Activated naive CD8-positive, alpha-beta T cell treated with anti-CD3 and anti-CD28 coated beads, Interleukin-2, amount 50 U/mL, for 24 hours (primary cell): ENCODE measurements at regions not wholly inside any gene's neighbourhood (a gene's known extent, or its start where the extent isn't known, plus 50 kb on each side); places are given as distances from the start of the nearest gene placed in this dataset.
A peak's percentile ranks its signal among the peaks of the same experiment; 100 is the strongest.

Experiments used
- ATAC-seq: fragments of 150-1000 bp; cut with Tn5 transposase; one replicate; pipeline ENCODE4 v1.10.0; 2021
- DNase-seq: peaks from one replicate; pipeline ENCODE4 v3.0.0; 2021
- H3K27ac Mint-ChIP-seq: one replicate; pipeline ENCODE4 v1.8.0; 2021; ENCODE audit warnings: mild to moderate bottlenecking, mixed read lengths
- H3K27me3 Mint-ChIP-seq: one replicate; pipeline ENCODE4 v1.8.0; 2021; ENCODE audit warnings: mixed read lengths
- H3K36me3 Mint-ChIP-seq: one replicate; pipeline ENCODE4 v1.8.0; 2021; ENCODE audit warnings: low read depth, mixed read lengths
- H3K4me1 Mint-ChIP-seq: one replicate; pipeline ENCODE4 v1.8.0; 2021; ENCODE audit warnings: mixed read lengths
- H3K4me3 Mint-ChIP-seq: one replicate; pipeline ENCODE4 v1.8.0; 2021; ENCODE audit warnings: mild to moderate bottlenecking, moderate library complexity, mixed read lengths
- H3K9me3 Mint-ChIP-seq: one replicate; pipeline ENCODE4 v1.8.0; 2021; ENCODE audit warnings: mixed read lengths

DNA sequence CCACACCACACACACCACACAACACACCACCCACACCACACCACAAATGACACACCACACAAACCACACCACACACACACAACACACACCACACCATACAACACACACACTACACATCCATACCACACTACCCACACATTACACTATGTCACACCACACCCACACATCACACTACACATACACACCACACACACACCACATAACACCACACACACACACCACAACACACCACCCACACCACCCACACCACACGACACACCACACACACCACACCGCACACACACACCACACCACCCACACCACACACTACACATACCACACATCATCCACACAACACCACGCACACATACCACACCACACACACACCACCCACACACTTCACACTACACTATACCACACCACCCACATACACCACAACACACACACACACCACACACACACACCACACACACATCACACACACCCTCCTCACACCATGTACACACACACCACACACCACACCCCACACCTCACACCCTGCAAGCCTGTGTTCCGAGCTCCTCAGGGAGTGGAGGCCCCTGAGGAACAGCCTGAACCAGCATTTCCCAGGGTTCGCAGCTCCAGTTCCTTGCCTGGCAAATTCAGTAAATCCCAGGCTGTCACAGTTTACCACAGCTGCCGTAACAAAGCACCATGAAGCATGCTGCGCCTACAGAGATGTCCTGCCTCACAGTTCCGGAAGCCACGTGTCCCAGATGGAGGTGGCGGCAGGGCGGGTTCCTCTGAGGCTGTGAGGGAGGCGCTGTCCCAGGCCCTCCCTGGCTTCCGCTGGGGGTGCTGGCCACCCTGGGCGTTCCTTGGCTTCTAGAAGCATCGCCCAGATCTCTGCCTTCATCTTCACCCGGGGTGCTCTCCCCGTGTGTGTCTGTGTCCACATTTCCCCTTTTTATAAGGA lies 69.8 kb upstream of the ATP5PO start:
- H3K4me3 Mint-ChIP-seq: peak overlapping the region; percentile 41
- H3K9me3 Mint-ChIP-seq: peaks cover 6% of the 10 kb centered on the region
- H3K27ac Mint-ChIP-seq: peak overlapping the region; percentile 88
- H3K27me3 Mint-ChIP-seq: peaks cover 2% of the 10 kb centered on the region
- DNase-seq: no peak
- peaks cover 4% of the 10 kb centered on the region for H3K36me3 Mint-ChIP-seq
- peaks cover 39% of the 10 kb centered on the region for H3K4me1 Mint-ChIP-seq
- no peak for ATAC-seq

DNA sequence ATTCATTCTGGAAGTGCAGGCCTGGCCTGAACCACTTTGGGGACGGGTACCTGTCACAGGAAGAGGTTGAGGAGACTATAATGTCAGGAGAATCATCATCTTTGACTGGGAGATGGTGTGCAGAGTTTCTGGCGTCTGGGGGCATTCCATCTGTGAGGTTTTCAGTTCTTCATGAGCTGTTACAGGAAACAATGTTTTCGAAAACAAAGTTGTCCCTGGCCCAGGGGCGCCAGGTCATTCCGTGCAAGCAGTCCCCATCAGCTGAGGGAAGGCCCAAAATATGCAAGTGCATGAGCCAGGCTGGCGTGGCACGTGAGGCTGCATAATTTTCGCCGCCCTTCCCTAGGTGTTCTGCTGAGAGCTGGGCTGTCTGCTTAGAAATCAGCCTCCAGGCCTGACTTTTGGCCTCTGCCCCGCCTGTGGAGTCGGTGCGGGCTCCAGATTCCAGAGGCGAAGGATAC lies 68.4 kb upstream of the ATP5PO start:
- Mint-ChIP-seq H3K4me1 (peaks cover 48% of the 10 kb centered on the region), H3K27ac (peak overlapping the region; percentile 88), H3K9me3 (peaks cover 6% of the 10 kb centered on the region), H3K36me3 (peaks cover 6% of the 10 kb centered on the region), H3K27me3 (peaks cover 2% of the 10 kb centered on the region), H3K4me3 (no peak overlapping the region)
- ATAC-seq: no peak
- DNase-seq: no peak

- Mint-ChIP-seq H3K4me3 (no peak overlapping the region), H3K27me3 (peaks cover 2% of the 10 kb centered on the region), H3K27ac (no peak overlapping the region), H3K9me3 (peaks cover 6% of the 10 kb centered on the region), H3K4me1 (peaks cover 71% of the 10 kb centered on the region), H3K36me3 (peaks cover 7% of the 10 kb centered on the region)
- ATAC-seq (no peak), DNase-seq (no peak)
These were observed 65.9 kb upstream of the ATP5PO start for GRCh38 chr21:33981391-33982101.

DNA sequence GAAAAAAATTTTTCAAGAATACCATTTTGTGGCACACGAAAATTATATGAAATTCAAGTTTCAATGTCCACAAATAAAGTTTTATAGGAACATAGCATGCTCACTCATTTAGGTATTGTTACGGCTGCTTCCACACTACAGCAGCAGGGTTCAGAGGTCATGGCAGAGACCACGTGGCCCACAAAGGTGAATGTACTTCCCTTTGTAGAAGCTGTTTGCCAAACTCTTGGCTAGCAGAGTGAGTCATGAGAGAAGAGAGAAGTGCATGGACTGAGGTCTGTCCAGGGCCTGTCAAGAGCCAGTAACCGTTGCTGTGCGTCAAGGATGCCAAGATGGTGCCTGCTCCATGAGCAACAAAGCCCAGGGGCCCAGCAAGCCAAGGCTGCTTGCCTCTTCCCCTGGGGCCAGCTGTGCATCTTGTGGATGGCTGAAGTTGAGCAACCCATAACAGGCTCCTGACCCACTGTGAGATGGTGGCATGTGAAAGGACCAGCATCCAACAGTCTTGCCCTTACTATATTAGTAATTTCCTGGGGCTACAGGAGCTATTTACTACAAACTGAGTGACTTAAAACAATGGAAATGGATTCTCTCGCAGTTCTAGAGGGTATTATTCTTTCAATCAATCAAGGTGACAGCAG lies 64.8 kb upstream of the ATP5PO start:
- Mint-ChIP-seq H3K4me3 (no peak overlapping the region), H3K4me1 (peaks cover 76% of the 10 kb centered on the region), H3K27ac (no peak overlapping the region), H3K36me3 (peaks cover 7% of the 10 kb centered on the region), H3K27me3 (peaks cover 2% of the 10 kb centered on the region), H3K9me3 (peaks cover 5% of the 10 kb centered on the region)
- ATAC-seq: no peak
- no peak for DNase-seq

DNA sequence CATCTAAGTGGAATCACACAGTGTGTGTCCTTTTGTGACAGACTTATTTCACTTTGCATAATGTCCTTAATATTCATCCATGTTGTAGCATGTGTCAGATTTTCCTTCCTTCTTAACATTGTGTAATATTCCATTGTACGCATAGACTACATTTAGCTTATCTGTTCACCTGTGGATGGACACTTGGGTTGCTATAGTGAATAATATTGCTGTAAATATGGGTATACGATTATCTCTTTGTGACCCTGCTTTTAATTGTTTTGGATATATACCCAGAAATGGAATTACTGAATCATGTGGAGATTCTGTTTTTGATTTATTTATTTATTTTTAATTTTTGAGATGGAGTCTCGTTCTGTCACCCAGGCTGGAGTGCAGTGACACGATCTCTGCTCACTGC lies 63.0 kb upstream of the ATP5PO start:
- ATAC-seq (no peak), DNase-seq (no peak)
- H3K4me1 Mint-ChIP-seq: peaks cover 73% of the 10 kb centered on the region
- no peaks in the 10 kb centered on the region for H3K27me3 Mint-ChIP-seq
- H3K27ac Mint-ChIP-seq: peak overlapping the region; percentile 99
- H3K9me3 Mint-ChIP-seq: no peaks in the 10 kb centered on the region
- no peak overlapping the region for H3K4me3 Mint-ChIP-seq
- H3K36me3 Mint-ChIP-seq: peaks cover 5% of the 10 kb centered on the region

DNA sequence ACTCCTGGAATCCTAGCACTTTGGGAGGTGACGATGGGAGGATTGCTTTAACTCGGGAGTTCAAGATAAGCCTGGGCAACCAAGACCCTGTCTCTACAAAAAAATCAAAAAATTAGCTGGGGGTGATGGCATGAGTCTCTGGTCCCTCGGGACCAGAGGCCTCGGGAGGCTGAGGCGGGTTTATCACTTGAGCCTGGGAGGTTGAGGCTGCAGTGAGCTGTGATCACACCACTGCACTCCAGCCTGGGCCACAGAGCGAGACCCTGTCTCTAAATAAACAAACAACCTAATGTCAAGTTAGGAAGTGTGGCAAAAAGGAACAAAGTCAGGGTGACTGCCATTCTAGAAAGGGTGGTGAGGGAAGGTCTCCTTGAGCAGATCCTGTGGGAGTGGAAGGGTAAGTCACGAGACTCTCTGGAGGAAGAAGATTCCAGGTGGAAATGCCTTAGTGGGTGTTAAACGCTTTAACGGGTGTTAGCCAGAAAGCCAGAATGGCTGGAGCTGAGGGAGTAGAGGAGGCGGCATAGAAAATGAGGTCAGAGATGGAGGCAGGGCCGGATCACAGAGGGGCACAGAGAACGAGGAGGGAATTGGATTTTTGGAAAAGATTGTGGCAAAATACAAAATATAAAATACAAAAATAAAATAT lies 62.2 kb upstream of the ATP5PO start:
- H3K27me3 Mint-ChIP-seq: no peaks in the 10 kb centered on the region
- H3K9me3 Mint-ChIP-seq: no peaks in the 10 kb centered on the region
- H3K27ac Mint-ChIP-seq: peak overlapping the region; percentile 99
- DNase-seq: no peak
- H3K4me3 Mint-ChIP-seq: no peak overlapping the region
- no peak for ATAC-seq
- H3K4me1 Mint-ChIP-seq: peaks cover 75% of the 10 kb centered on the region
- H3K36me3 Mint-ChIP-seq: peaks cover 5% of the 10 kb centered on the region

DNA sequence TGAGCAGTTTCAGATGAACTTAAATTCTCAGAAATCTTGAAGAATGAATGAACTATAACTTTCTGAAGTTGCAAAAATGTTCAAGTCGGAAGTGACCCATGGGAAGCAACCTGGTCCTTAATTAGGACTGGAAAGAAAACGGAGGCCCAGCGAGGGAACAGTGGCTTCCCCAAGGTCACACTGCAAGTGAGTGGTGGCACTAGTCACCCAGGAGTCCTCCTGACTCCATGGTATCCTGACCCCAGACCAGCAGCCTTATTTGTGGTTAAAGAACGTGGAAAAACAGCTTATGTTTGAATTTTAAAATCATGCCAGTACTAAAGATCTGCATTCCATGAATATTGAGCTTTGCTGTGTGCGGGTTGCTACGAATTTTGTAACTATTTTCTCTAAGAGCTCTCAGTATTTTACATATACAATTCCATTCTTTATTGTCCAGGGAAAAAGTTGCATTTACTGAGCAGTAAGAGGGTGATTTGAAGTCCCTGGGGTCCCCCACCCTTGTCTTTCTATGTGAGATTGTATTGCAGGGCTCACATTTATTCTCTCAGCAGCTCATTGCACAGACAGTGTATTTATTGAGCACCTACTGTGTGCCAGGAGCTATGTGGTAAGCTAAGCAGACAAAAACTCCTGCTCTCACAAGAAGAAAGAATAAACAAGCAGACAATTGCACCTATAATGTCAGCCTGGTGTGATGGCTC lies 61.6 kb upstream of the ATP5PO start:
- ATAC-seq: peak; percentile 8
- peaks cover 5% of the 10 kb centered on the region for H3K36me3 Mint-ChIP-seq
- peak overlapping the region; percentile 99 for H3K27ac Mint-ChIP-seq
- no peaks in the 10 kb centered on the region for H3K9me3 Mint-ChIP-seq
- H3K4me1 Mint-ChIP-seq: peaks cover 79% of the 10 kb centered on the region
- DNase-seq: no peak
- H3K4me3 Mint-ChIP-seq: peak overlapping the region; percentile 76
- H3K27me3 Mint-ChIP-seq: no peaks in the 10 kb centered on the region

- Mint-ChIP-seq H3K4me3 (peak overlapping the region; percentile 76), H3K4me1 (peaks cover 80% of the 10 kb centered on the region), H3K27ac (peak overlapping the region; percentile 99), H3K36me3 (peaks cover 5% of the 10 kb centered on the region), H3K9me3 (no peaks in the 10 kb centered on the region), H3K27me3 (no peaks in the 10 kb centered on the region)
- peak; percentile 59 for DNase-seq
- ATAC-seq: peak; percentile 60
These were observed 60.7 kb upstream of the ATP5PO start for GRCh38 chr21:33976082-33977016.

- H3K27me3 Mint-ChIP-seq: no peaks in the 10 kb centered on the region
- peak; percentile 69 for DNase-seq
- peak overlapping the region; percentile 76 for H3K4me3 Mint-ChIP-seq
- H3K4me1 Mint-ChIP-seq: peaks cover 72% of the 10 kb centered on the region
- peak overlapping the region; percentile 99 for H3K27ac Mint-ChIP-seq
- H3K9me3 Mint-ChIP-seq: no peaks in the 10 kb centered on the region
- peaks cover 5% of the 10 kb centered on the region for H3K36me3 Mint-ChIP-seq
- peak; percentile 88 for ATAC-seq
These were observed 60.0 kb upstream of the ATP5PO start for GRCh38 chr21:33975548-33976081.

- Mint-ChIP-seq H3K9me3 (no peaks in the 10 kb centered on the region), H3K27ac (peak overlapping the region; percentile 99), H3K27me3 (no peaks in the 10 kb centered on the region), H3K4me1 (peaks cover 66% of the 10 kb centered on the region), H3K36me3 (peaks cover 5% of the 10 kb centered on the region), H3K4me3 (peak overlapping the region; percentile 76)
- peak; percentile 11 for ATAC-seq
- DNase-seq: no peak
These were observed 59.2 kb upstream of the ATP5PO start for GRCh38 chr21:33974513-33975468.

GRCh38 chr21:33973268-33973667 lies 57.7 kb upstream of the ATP5PO start:
- H3K36me3 Mint-ChIP-seq: peaks cover 6% of the 10 kb centered on the region
- H3K4me3 Mint-ChIP-seq: no peak overlapping the region
- no peaks in the 10 kb centered on the region for H3K9me3 Mint-ChIP-seq
- ATAC-seq (no peak), DNase-seq (no peak)
- peaks cover 55% of the 10 kb centered on the region for H3K4me1 Mint-ChIP-seq
- no peaks in the 10 kb centered on the region for H3K27me3 Mint-ChIP-seq
- no peak overlapping the region for H3K27ac Mint-ChIP-seq

DNA sequence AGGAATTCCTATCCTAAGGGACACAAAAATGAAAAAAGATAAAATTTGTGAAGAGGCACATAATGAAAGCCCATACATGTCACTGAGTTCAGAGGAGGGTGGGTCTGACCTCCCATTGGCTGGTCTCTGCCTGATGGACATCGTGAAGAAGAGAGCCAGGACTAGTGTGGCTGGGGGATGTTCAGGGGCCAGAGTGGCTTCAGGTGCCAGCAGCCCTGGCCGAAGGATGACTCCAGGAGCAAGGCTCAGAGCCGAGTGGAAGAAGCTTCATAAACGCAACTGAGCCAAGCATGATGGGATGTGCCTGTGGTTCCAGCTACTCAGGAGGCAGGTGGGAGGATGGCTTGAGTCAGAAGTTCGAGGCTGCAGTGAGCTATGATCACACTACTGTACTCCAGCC lies 56.9 kb upstream of the ATP5PO start:
- no peak for ATAC-seq

More for the DNA sequence above, 56.9 kb upstream of the ATP5PO start:
- Mint-ChIP-seq H3K9me3 (no peaks in the 10 kb centered on the region), H3K4me1 (peaks cover 52% of the 10 kb centered on the region), H3K4me3 (no peak overlapping the region), H3K27me3 (no peaks in the 10 kb centered on the region), H3K27ac (no peak overlapping the region), H3K36me3 (peaks cover 6% of the 10 kb centered on the region)
- DNase-seq: no peak
